Adipocyte (in vitro differentiated cells): ENCODE measurements at regions not wholly inside any gene's neighbourhood (a gene's known extent, or its start where the extent isn't known, plus 50 kb on each side); places are given as distances from the start of the nearest gene placed in this dataset.

ENCODE experiments used
- DNase-seq: peaks from one replicate; pipeline ENCODE4 v3.0.0-alpha.2; 2015; ENCODE audit warnings: low read depth
- H3K27me3 ChIP-seq: replicated peaks from 2 replicates; pipeline ENCODE4 v1.7.0; 2013; ENCODE audit warnings: mild to moderate bottlenecking, low read length, moderate library complexity; ENCODE audit not compliant: control insufficient read depth, insufficient read depth
- H3K36me3 ChIP-seq: 2 replicates; pipeline ENCODE4 v1.7.0; 2013; ENCODE audit warnings: low read length, mild to moderate bottlenecking, moderate library complexity; ENCODE audit not compliant: control insufficient read depth, insufficient read depth, severe bottlenecking
- H3K4me1 ChIP-seq: 2 replicates; pipeline ENCODE4 v1.7.0; 2013; ENCODE audit warnings: mild to moderate bottlenecking, low read length, moderate library complexity; ENCODE audit not compliant: control insufficient read depth, insufficient read depth
- H3K4me3 ChIP-seq: 2 replicates; pipeline ENCODE4 v1.7.0; 2013; ENCODE audit warnings: mild to moderate bottlenecking, low read length, moderate library complexity
- H3K9ac ChIP-seq: 2 replicates; pipeline ENCODE4 v1.7.0; 2013; ENCODE audit warnings: mild to moderate bottlenecking, low read length, moderate library complexity
- H3K9me3 ChIP-seq: 2 replicates; pipeline ENCODE4 v1.7.0; 2013; ENCODE audit warnings: mild to moderate bottlenecking, low read length, moderate library complexity; ENCODE audit not compliant: control insufficient read depth

DNA sequence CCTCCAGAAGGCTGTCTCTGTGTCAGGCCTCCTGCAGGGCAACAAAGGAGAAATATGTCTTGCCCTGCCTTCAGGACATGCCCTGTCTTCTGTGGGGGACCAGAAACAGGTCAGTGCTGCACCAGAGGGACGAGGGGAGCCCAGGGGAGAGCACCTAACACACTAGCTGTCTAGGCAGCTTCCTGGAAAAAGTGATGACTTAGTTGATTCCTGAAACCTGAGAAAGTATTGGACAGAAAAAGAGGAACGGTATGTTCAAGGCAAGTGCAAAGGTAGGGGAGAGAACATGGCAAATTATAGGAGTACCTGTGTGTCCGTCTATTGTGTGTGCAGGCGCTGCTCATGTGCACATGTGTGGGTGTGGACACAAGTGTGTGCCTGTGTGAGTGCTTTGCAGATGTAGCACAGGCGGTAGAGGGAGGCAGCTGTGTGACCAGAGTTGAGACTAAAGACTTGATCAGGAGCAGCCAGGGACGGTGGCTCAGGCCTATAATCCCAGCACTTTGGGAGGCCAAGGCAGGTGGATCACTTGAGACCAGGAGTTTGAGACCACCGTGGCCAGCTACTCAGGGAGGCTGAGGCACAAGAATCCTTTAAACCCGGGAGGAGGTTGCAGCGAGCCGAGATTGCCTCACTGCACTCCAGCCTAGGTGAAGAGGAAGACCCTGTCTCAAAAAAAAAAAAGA is 119.5 kb downstream of the GYPC start:
- Histone ChIP-seq H3K4me1 (peaks cover 18% of the 10 kb centered on the region), H3K4me3 (no peak overlapping the region), H3K9ac (no peak overlapping the region), H3K27me3 (peaks cover 33% of the 10 kb centered on the region), H3K36me3 (no peaks in the 10 kb centered on the region), H3K9me3 (no peaks in the 10 kb centered on the region)
- DNase-seq: no peak

GRCh38 chr2:126776255-126776654 is 120.3 kb downstream of the GYPC start:
- no peak for DNase-seq
- Histone ChIP-seq H3K9me3 (no peaks in the 10 kb centered on the region), H3K4me3 (no peak overlapping the region), H3K9ac (no peak overlapping the region), H3K27me3 (peaks cover 31% of the 10 kb centered on the region), H3K4me1 (peaks cover 18% of the 10 kb centered on the region), H3K36me3 (no peaks in the 10 kb centered on the region)

DNA sequence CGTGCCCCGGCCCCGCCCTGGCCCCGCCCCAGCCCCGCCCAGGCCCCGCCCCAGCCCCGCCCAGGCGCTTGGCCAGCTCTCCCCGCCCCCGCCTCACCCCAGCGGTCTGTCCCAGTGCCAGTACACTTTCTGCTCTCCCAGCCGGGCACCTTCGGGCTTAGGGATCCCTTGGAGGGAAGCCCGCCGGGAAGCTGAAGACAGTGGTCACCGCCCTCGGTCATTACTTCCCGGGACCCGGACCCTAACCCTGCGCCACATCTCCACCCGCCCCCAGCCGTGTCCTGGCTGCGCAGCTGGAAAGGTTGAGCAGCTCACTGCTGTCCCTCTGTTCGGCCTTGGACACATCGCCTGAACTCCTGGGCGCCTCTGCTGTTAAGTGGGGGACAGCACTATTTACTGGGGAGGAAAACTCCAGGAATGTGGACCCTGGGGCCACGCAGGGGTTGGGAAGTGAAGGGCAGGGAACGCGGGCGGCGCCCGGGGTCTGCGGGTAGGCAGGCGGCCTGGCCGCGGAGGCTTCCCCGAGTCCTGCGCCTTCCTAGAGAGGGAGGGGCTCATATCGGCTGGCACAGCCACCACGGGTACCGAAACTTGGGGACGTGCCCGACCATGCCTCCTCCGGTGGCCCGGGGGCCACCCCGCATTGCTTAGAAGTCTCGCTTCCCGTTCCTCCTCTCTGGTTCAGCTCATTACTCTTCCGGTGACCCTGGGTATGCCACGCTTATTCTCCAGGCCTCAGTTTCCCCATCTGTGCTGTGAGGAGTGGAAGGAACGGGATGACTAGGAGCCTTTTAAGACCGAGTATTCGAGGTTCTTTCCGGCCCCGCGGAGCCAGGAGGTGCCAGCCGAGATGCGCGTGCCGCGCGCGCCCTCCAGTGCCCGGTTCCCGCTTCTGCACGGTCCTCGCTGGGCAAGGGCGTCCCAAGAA is 121.0 kb downstream of the GYPC start:
- DNase-seq: peak; percentile 88
- H3K27me3 ChIP-seq: peaks cover 33% of the 10 kb centered on the region
- peak overlapping the region; percentile 83 for H3K4me3 ChIP-seq
- H3K9ac ChIP-seq: peak overlapping the region; percentile 86
- peaks cover 18% of the 10 kb centered on the region for H3K4me1 ChIP-seq
- H3K9me3 ChIP-seq: no peaks in the 10 kb centered on the region
- no peaks in the 10 kb centered on the region for H3K36me3 ChIP-seq

GRCh38 chr2:126777620-126777978 is 121.1 kb upstream of the TEX51 start:
- Histone ChIP-seq H3K9me3 (no peaks in the 10 kb centered on the region), H3K36me3 (no peaks in the 10 kb centered on the region), H3K4me3 (peak overlapping the region; percentile 83), H3K9ac (peak overlapping the region; percentile 22), H3K4me1 (peaks cover 18% of the 10 kb centered on the region), H3K27me3 (peaks cover 39% of the 10 kb centered on the region)
- no peak for DNase-seq

- DNase-seq: no peak
- Histone ChIP-seq H3K4me3 (no peak overlapping the region), H3K9ac (no peak overlapping the region), H3K36me3 (no peaks in the 10 kb centered on the region), H3K4me1 (peaks cover 18% of the 10 kb centered on the region), H3K9me3 (no peaks in the 10 kb centered on the region), H3K27me3 (peaks cover 51% of the 10 kb centered on the region)
These were observed 119.9 kb upstream of the TEX51 start for GRCh38 chr2:126778561-126779501.

GRCh38 chr2:126781206-126781605 is 117.5 kb upstream of the TEX51 start:
- H3K9me3 ChIP-seq: no peaks in the 10 kb centered on the region
- DNase-seq: no peak
- peaks cover 4% of the 10 kb centered on the region for H3K4me1 ChIP-seq
- H3K36me3 ChIP-seq: no peaks in the 10 kb centered on the region
- no peak overlapping the region for H3K4me3 ChIP-seq
- no peak overlapping the region for H3K9ac ChIP-seq
- H3K27me3 ChIP-seq: peaks cover 53% of the 10 kb centered on the region

- DNase-seq: no peak
- H3K9me3 ChIP-seq: no peaks in the 10 kb centered on the region
- H3K4me1 ChIP-seq: peaks cover 4% of the 10 kb centered on the region
- H3K4me3 ChIP-seq: no peak overlapping the region
- no peak overlapping the region for H3K9ac ChIP-seq
- peaks cover 53% of the 10 kb centered on the region for H3K27me3 ChIP-seq
- H3K36me3 ChIP-seq: no peaks in the 10 kb centered on the region
These were observed 116.9 kb upstream of the TEX51 start for GRCh38 chr2:126781806-126782205.

GRCh38 chr2:126782648-126783047 is 116.0 kb upstream of the TEX51 start:
- Histone ChIP-seq H3K9me3 (no peaks in the 10 kb centered on the region), H3K27me3 (peaks cover 53% of the 10 kb centered on the region), H3K36me3 (no peaks in the 10 kb centered on the region), H3K4me3 (no peak overlapping the region), H3K9ac (no peak overlapping the region), H3K4me1 (no peaks in the 10 kb centered on the region)
- no peak for DNase-seq

DNA sequence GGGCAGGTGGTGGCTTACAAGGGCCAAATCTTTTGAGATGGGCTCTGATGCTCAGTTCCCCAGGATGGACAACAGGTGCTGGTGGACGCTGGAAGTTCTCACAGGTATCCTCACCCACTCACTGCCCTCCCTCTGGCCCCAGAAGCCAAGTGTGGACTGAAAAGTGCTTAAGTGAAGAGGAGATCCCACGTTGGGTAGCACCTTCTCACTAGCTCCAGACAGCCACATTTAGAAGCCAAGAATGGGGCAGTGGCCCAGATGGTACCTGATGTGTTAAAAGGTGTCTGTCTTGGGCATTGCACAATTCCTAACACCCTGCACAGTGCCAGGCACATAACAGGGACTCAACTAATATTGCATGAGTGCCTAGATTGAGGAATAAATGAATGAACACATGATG is 115.3 kb upstream of the TEX51 start:
- Histone ChIP-seq H3K36me3 (no peaks in the 10 kb centered on the region), H3K9ac (no peak overlapping the region), H3K27me3 (peaks cover 50% of the 10 kb centered on the region), H3K9me3 (no peaks in the 10 kb centered on the region), H3K4me1 (no peaks in the 10 kb centered on the region), H3K4me3 (no peak overlapping the region)
- no peak for DNase-seq

- H3K27me3 ChIP-seq: peaks cover 47% of the 10 kb centered on the region
- no peaks in the 10 kb centered on the region for H3K4me1 ChIP-seq
- no peaks in the 10 kb centered on the region for H3K9me3 ChIP-seq
- no peak for DNase-seq
- H3K9ac ChIP-seq: no peak overlapping the region
- H3K36me3 ChIP-seq: no peaks in the 10 kb centered on the region
- H3K4me3 ChIP-seq: no peak overlapping the region
These were observed 114.6 kb upstream of the TEX51 start for GRCh38 chr2:126784045-126784444.

- no peak overlapping the region for H3K9ac ChIP-seq
- no peaks in the 10 kb centered on the region for H3K4me1 ChIP-seq
- H3K9me3 ChIP-seq: no peaks in the 10 kb centered on the region
- no peaks in the 10 kb centered on the region for H3K36me3 ChIP-seq
- H3K4me3 ChIP-seq: no peak overlapping the region
- DNase-seq: no peak
- H3K27me3 ChIP-seq: peaks cover 45% of the 10 kb centered on the region
These were observed 114.1 kb upstream of the TEX51 start for GRCh38 chr2:126784621-126785020.
